HEK293 (cell line): ENCODE measurements at regions not wholly inside any gene's neighbourhood (a gene's known extent, or its start where the extent isn't known, plus 50 kb on each side); places are given as distances from the start of the nearest gene placed in this dataset.

Experiments used
- CTCF ChIA-PET: fragments of 350-600 bp; formaldehyde crosslinking; extraction: SDS; loops from one replicate; lab custom pipeline; 2021; ENCODE audit warnings: antibody characterized with exemption; lab: Yijun Ruan, JAX
- POLR2A ChIA-PET: fragments of 300-600 bp; formaldehyde crosslinking; extraction: SDS; loops from one replicate; lab custom pipeline; 2020; ENCODE audit warnings: antibody characterized with exemption, inconsistent platforms; lab: Yijun Ruan, JAX
- H3K27ac ChIP-seq: fragments of 200-500 bp; sonication (Bioruptor generic); 2 replicates; pipeline ENCODE4 v1.5.1; 2014; ENCODE audit warnings: low read depth, low read length, control low read depth, inconsistent platforms; ENCODE audit errors: extremely low read depth
- H3K36me3 ChIP-seq, 2 experiments: fragments of 200-500 bp in 1 of 2; sonication (Bioruptor generic) in 1 of 2; 1 replicate in 1 of 2; 2 replicates in 1 of 2; pipeline ENCODE4 v1.5.1; 2014 to 2017; ENCODE audit warnings: inconsistent platforms in 2 of 2, low read length in 2 of 2; ENCODE audit not compliant: control insufficient read depth in 2 of 2, insufficient read depth in 1 of 2
- H3K4me1 ChIP-seq: fragments of 200-500 bp; sonication (Bioruptor generic); 2 replicates; pipeline ENCODE4 v1.5.1; 2014; ENCODE audit warnings: mild to moderate bottlenecking, low read length, inconsistent platforms; ENCODE audit not compliant: control insufficient read depth, insufficient read depth
- H3K4me3 ChIP-seq: 2 replicates; pipeline ENCODE4 v1.5.1; 2011; ENCODE audit warnings: low read depth, mild to moderate bottlenecking, control low read depth, low read length, moderate library complexity
- H3K9me3 ChIP-seq: fragments of 200-500 bp; sonication (Bioruptor generic); 2 replicates; pipeline ENCODE4 v1.5.1; 2014; ENCODE audit warnings: low read depth, low read length, inconsistent platforms; ENCODE audit not compliant: control insufficient read depth, insufficient read depth
- GFI1B ChIP-seq: fragments of 450-650 bp; formaldehyde crosslinking; IDR thresholded peaks from 2 replicates; pipeline ENCODE4 v1.5.1; 2016; ENCODE audit warnings: missing biosample characterization, missing genetic modification characterization
- GLI2 ChIP-seq: fragments of 450-650 bp; formaldehyde crosslinking; IDR thresholded peaks from 2 replicates; pipeline ENCODE4; 2017; ENCODE audit warnings: missing biosample characterization, missing genetic modification characterization, low read depth, borderline replicate concordance
- HOXC10 ChIP-seq: sonication (generic); formaldehyde crosslinking; IDR thresholded peaks from 2 replicates; pipeline ENCODE4 v1.8.1; 2023; ENCODE audit warnings: mild to moderate bottlenecking, missing genetic modification reagents
- HOXD13 ChIP-seq: sonication (generic); formaldehyde crosslinking; IDR thresholded peaks from 2 replicates; pipeline ENCODE4 v1.8.0; 2022; ENCODE audit warnings: missing genetic modification reagents, borderline replicate concordance
- KLF1 ChIP-seq: fragments of 450-650 bp; formaldehyde crosslinking; IDR thresholded peaks from 2 replicates; pipeline ENCODE4 v1.5.1; 2016; ENCODE audit warnings: missing biosample characterization, missing genetic modification characterization
- SCRT1 ChIP-seq: fragments of 450-650 bp; formaldehyde crosslinking; IDR thresholded peaks from 2 replicates; pipeline ENCODE4 v1.5.1; 2016; ENCODE audit warnings: missing biosample characterization, missing genetic modification characterization, borderline replicate concordance
- SETDB1 ChIP-seq: IDR thresholded peaks from one replicate; pipeline ENCODE4 v1.6.1; 2017; ENCODE audit warnings: mild to moderate bottlenecking, low read length, moderate library complexity, mixed read lengths; ENCODE audit not compliant: insufficient read length
- ZFP3 ChIP-seq: fragments of 450-650 bp; formaldehyde crosslinking; IDR thresholded peaks from 2 replicates; pipeline ENCODE4 v1.5.1; 2016; ENCODE audit warnings: low read depth, missing biosample characterization, missing genetic modification characterization
- ZFP41 ChIP-seq: fragments of 450-650 bp; formaldehyde crosslinking; IDR thresholded peaks from 2 replicates; pipeline ENCODE4 v1.5.1; 2016; ENCODE audit warnings: missing biosample characterization, missing genetic modification characterization, borderline replicate concordance
- ZNF10 ChIP-seq: fragments of 450-650 bp; formaldehyde crosslinking; IDR thresholded peaks from 2 replicates; pipeline ENCODE4 v1.5.1; 2017; ENCODE audit warnings: missing biosample characterization, missing genetic modification characterization
- ZNF184 ChIP-seq: fragments of 450-650 bp; IDR thresholded peaks from 2 replicates; pipeline ENCODE4 v1.5.1; 2018; ENCODE audit warnings: missing biosample characterization, mild to moderate bottlenecking, missing genetic modification characterization
- ZNF266 ChIP-seq: fragments of 450-650 bp; formaldehyde crosslinking; IDR thresholded peaks from 2 replicates; pipeline ENCODE4 v1.5.1; 2016; ENCODE audit warnings: missing biosample characterization, missing genetic modification characterization, low read depth
- ZNF292 ChIP-seq: fragments of 450-650 bp; formaldehyde crosslinking; IDR thresholded peaks from 2 replicates; pipeline ENCODE4 v1.5.1; 2016; ENCODE audit warnings: low read depth, missing biosample characterization, missing genetic modification characterization, borderline replicate concordance
- ZNF354C ChIP-seq: fragments of 450-650 bp; formaldehyde crosslinking; IDR thresholded peaks from 2 replicates; pipeline ENCODE4 v1.5.1; 2016; ENCODE audit warnings: missing biosample characterization, missing genetic modification characterization, low read depth, borderline replicate concordance
- ZNF677 ChIP-seq: fragments of 450-650 bp; IDR thresholded peaks from 2 replicates; pipeline ENCODE4 v1.5.0; 2018; ENCODE audit warnings: missing biosample characterization, mild to moderate bottlenecking, missing genetic modification characterization, moderate library complexity
- ZNF792 ChIP-seq: fragments of 450-650 bp; formaldehyde crosslinking; IDR thresholded peaks from 2 replicates; pipeline ENCODE4 v1.5.1; 2016; ENCODE audit warnings: missing biosample characterization, missing genetic modification characterization
- TF ChIP-seq, protein P1 (sequence below): fragments of 450-650 bp; formaldehyde crosslinking; IDR thresholded peaks from 2 replicates; pipeline ENCODE4 v1.5.1; 2016; ENCODE audit warnings: missing biosample characterization, missing genetic modification characterization
- TF ChIP-seq, protein P2 (sequence below): fragments of 450-650 bp; formaldehyde crosslinking; IDR thresholded peaks from 2 replicates; pipeline ENCODE4 v1.5.1; 2016; ENCODE audit warnings: missing biosample characterization, missing genetic modification characterization
- TF ChIP-seq, protein P3 (sequence below): fragments of 450-650 bp; formaldehyde crosslinking; IDR thresholded peaks from 2 replicates; pipeline ENCODE4 v1.5.1; 2017; ENCODE audit warnings: missing biosample characterization, missing genetic modification characterization
- TF ChIP-seq, protein P4 (sequence below): fragments of 450-650 bp; formaldehyde crosslinking; IDR thresholded peaks from 2 replicates; pipeline ENCODE4 v1.5.1; 2016; ENCODE audit warnings: missing biosample characterization, missing genetic modification characterization, low read depth

- TF ChIP-seq HOXD13 (CRISPR knock-in tag) (no peak), ZNF10 (tag by site-specific recombination) (no peak), ZNF677 (tag by site-specific recombination) (no peak), ZNF184 (no peak)
- TF ChIP-seq, protein P1, sequence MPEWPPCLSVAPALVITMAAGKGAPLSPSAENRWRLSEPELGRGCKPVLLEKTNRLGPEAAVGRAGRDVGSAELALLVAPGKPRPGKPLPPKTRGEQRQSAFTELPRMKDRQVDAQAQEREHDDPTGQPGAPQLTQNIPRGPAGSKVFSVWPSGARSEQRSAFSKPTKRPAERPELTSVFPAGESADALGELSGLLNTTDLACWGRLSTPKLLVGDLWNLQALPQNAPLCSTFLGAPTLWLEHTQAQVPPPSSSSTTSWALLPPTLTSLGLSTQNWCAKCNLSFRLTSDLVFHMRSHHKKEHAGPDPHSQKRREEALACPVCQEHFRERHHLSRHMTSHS (tag by site-specific recombination): no peak
Measured at GRCh38 chr17:73801455-73802100, 157.3 kb upstream of the SDK2 start (continued).

- Histone ChIP-seq H3K4me3 (no peak overlapping the region), H3K27ac (no peak overlapping the region), H3K4me1 (no peaks in the 10 kb centered on the region), H3K9me3 (no peaks in the 10 kb centered on the region), H3K36me3 (no peaks in the 10 kb centered on the region)
- TF ChIP-seq HOXC10 (CRISPR knock-in tag) (no peak), ZFP41 (tag by site-specific recombination) (no peak), GLI2 (tag by site-specific recombination) (no peak), KLF1 (tag by site-specific recombination) (no peak), ZNF292 (tag by site-specific recombination) (no peak), ZNF792 (tag by site-specific recombination) (no peak), ZNF354C (no peak)
- TF ChIP-seq, protein P2, sequence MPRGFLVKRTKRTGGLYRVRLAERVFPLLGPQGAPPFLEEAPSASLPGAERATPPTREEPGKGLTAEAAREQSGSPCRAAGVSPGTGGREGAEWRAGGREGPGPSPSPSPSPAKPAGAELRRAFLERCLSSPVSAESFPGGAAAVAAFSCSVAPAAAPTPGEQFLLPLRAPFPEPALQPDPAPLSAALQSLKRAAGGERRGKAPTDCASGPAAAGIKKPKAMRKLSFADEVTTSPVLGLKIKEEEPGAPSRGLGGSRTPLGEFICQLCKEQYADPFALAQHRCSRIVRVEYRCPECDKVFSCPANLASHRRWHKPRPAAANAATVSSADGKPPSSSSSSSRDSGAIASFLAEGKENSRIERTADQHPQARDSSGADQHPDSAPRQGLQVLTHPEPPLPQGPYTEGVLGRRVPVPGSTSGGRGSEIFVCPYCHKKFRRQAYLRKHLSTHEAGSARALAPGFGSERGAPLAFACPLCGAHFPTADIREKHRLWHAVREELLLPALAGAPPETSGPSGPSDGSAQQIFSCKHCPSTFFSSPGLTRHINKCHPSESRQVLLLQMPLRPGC (tag by site-specific recombination): no peak
- ChIA-PET CTCF (interaction anchor here (0.6 to 0.7 kb wide), 3 partner anchors 398 to 1164 kb away, joined by 3 to 5 read pairs (median 3); no protein-coding TSS in a partner anchor), POLR2A (no interaction called here)
Measured at GRCh38 chr17:73802314-73802713, 158.1 kb upstream of the SDK2 start.

DNA sequence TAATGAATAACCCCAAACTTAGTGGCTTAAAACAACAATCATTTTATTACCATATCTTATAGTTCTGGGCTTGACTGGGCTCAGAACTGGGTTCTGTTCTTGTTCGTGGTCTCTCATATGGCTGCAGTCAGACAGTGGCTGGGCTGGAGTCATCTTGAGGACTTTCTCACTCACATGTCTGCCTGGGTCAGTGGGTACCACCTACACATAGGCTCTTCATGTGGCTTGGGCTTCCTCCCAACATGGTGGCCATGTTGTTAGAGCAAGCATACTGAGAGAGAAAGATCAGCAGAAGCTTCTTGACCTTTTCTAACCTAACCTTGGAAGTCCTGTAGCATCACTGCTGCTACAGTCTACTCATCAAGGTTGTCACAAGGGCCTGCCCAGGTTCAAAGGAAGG, 158.6 kb upstream of the SDK2 start:
- H3K9me3 ChIP-seq: no peaks in the 10 kb centered on the region
- H3K36me3 ChIP-seq: no peaks in the 10 kb centered on the region
- no peak overlapping the region for H3K4me3 ChIP-seq
- H3K27ac ChIP-seq: no peak overlapping the region
- CTCF ChIA-PET: interaction anchor here (0.6 kb wide), 1 partner anchor 480 kb away, joined by 5 read pairs; no protein-coding TSS in a partner anchor
- TF ChIP-seq, protein P3, sequence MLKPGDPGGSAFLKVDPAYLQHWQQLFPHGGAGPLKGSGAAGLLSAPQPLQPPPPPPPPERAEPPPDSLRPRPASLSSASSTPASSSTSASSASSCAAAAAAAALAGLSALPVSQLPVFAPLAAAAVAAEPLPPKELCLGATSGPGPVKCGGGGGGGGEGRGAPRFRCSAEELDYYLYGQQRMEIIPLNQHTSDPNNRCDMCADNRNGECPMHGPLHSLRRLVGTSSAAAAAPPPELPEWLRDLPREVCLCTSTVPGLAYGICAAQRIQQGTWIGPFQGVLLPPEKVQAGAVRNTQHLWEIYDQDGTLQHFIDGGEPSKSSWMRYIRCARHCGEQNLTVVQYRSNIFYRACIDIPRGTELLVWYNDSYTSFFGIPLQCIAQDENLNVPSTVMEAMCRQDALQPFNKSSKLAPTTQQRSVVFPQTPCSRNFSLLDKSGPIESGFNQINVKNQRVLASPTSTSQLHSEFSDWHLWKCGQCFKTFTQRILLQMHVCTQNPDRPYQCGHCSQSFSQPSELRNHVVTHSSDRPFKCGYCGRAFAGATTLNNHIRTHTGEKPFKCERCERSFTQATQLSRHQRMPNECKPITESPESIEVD (tag by site-specific recombination): no peak
- TF ChIP-seq GFI1B (tag by site-specific recombination): no peak
- TF ChIP-seq, protein P4, sequence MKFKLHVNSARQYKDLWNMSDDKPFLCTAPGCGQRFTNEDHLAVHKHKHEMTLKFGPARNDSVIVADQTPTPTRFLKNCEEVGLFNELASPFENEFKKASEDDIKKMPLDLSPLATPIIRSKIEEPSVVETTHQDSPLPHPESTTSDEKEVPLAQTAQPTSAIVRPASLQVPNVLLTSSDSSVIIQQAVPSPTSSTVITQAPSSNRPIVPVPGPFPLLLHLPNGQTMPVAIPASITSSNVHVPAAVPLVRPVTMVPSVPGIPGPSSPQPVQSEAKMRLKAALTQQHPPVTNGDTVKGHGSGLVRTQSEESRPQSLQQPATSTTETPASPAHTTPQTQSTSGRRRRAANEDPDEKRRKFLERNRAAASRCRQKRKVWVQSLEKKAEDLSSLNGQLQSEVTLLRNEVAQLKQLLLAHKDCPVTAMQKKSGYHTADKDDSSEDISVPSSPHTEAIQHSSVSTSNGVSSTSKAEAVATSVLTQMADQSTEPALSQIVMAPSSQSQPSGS (tag by site-specific recombination): no peak
- no peak for TF ChIP-seq SCRT1 (tag by site-specific recombination)
- TF ChIP-seq ZNF266 (tag by site-specific recombination): no peak
- no peak for TF ChIP-seq ZFP3 (tag by site-specific recombination)
- no peak for TF ChIP-seq SETDB1
- TF ChIP-seq, all 188 proteins: peak for 0
- H3K4me1 ChIP-seq: no peaks in the 10 kb centered on the region
- POLR2A ChIA-PET: no interaction called here
